Immature natural killer cell (primary cell): ENCODE measurements at regions not wholly inside any gene's neighbourhood (a gene's known extent, or its start where the extent isn't known, plus 50 kb on each side); places are given as distances from the start of the nearest gene placed in this dataset.

ENCODE experiments used
- DNase-seq, 3 donors: peaks; one replicate each; pipeline ENCODE4 v3.0.0; 2022; ENCODE audit warnings: mixed read lengths in 1 of 3
- H3K27ac Mint-ChIP-seq, 6 donors: one replicate each; pipeline ENCODE4 v1.8.0; 2020; ENCODE audit warnings: mixed read lengths in 6 of 6, mild to moderate bottlenecking in 5 of 6, inconsistent platforms in 4 of 6, moderate library complexity in 3 of 6
- H3K27me3 Mint-ChIP-seq, 3 donors: one replicate each; pipeline ENCODE4 v1.8.0; 2020 to 2021; ENCODE audit warnings: low read depth in 3 of 3, mild to moderate bottlenecking in 3 of 3, mixed read lengths in 3 of 3, moderate library complexity in 3 of 3, inconsistent platforms in 1 of 3
- H3K36me3 Mint-ChIP-seq, 3 donors: one replicate each; pipeline ENCODE4 v1.8.0; 2020; ENCODE audit warnings: mixed read lengths in 3 of 3, inconsistent platforms in 2 of 3, mild to moderate bottlenecking in 2 of 3
- H3K4me1 Mint-ChIP-seq, 2 donors: one replicate each; pipeline ENCODE4 v1.8.0; 2020; ENCODE audit warnings: inconsistent platforms in 2 of 2, mild to moderate bottlenecking in 2 of 2, mixed read lengths in 2 of 2, moderate library complexity in 1 of 2
- H3K4me3 Mint-ChIP-seq, 5 donors: one replicate each; pipeline ENCODE4 v1.8.0; 2020; ENCODE audit warnings: mild to moderate bottlenecking in 5 of 5, mixed read lengths in 5 of 5, inconsistent platforms in 3 of 5, moderate library complexity in 3 of 5
- H3K9me3 Mint-ChIP-seq, 6 donors: one replicate each; pipeline ENCODE4 v1.8.0; 2020; ENCODE audit warnings: mild to moderate bottlenecking in 6 of 6, mixed read lengths in 6 of 6, inconsistent platforms in 4 of 6, moderate library complexity in 3 of 6

GRCh38 chr2:47277987-47278386, 91.1 kb upstream of the EPCAM start:
- H3K27me3 Mint-ChIP-seq, result no peaks in the 10 kb centered on the region
- H3K9me3 Mint-ChIP-seq, result no peaks in the 10 kb centered on the region
- DNase-seq, result no peak
- H3K4me3 Mint-ChIP-seq, result no peak overlapping the region
- no peaks in the 10 kb centered on the region for H3K36me3 Mint-ChIP-seq
- no peaks in the 10 kb centered on the region for H3K4me1 Mint-ChIP-seq
- H3K27ac Mint-ChIP-seq, result no peak overlapping the region

GRCh38 chr2:47277187-47277586, 91.9 kb upstream of the EPCAM start:
- no peak overlapping the region for H3K27ac Mint-ChIP-seq
- H3K4me1 Mint-ChIP-seq, result peaks cover 0 to 3% of the 10 kb centered on the region in 2 donors
- H3K9me3 Mint-ChIP-seq, result no peaks in the 10 kb centered on the region
- H3K27me3 Mint-ChIP-seq, result no peaks in the 10 kb centered on the region
- DNase-seq, result no peak
- no peak overlapping the region for H3K4me3 Mint-ChIP-seq
- no peaks in the 10 kb centered on the region for H3K36me3 Mint-ChIP-seq

GRCh38 chr2:47276061-47276460, 93.0 kb upstream of the EPCAM start:
- H3K27me3 Mint-ChIP-seq, result no peaks in the 10 kb centered on the region
- no peak overlapping the region for H3K27ac Mint-ChIP-seq
- DNase-seq, result no peak
- H3K9me3 Mint-ChIP-seq, result no peaks in the 10 kb centered on the region
- H3K4me3 Mint-ChIP-seq, result no peak overlapping the region
- peaks cover 0 to 3% of the 10 kb centered on the region in 2 donors for H3K4me1 Mint-ChIP-seq
- H3K36me3 Mint-ChIP-seq, result no peaks in the 10 kb centered on the region

- Mint-ChIP-seq H3K27ac (no peak overlapping the region), H3K27me3 (peaks cover 0 to 2% (median 0%) of the 10 kb centered on the region in 3 donors), H3K36me3 (no peaks in the 10 kb centered on the region), H3K4me1 (peaks cover 0 to 3% of the 10 kb centered on the region in 2 donors), H3K9me3 (no peaks in the 10 kb centered on the region), H3K4me3 (no peak overlapping the region)
- no peak for DNase-seq
Observed at GRCh38 chr2:47274054-47274782, 94.9 kb upstream of the EPCAM start.

- no peak overlapping the region for H3K27ac Mint-ChIP-seq
- no peak for DNase-seq
- peaks cover 0 to 3% of the 10 kb centered on the region in 2 donors for H3K4me1 Mint-ChIP-seq
- H3K9me3 Mint-ChIP-seq, result no peaks in the 10 kb centered on the region
- H3K36me3 Mint-ChIP-seq, result no peaks in the 10 kb centered on the region
- peak overlapping the region; percentile 36 to 81 (median 69) for H3K4me3 Mint-ChIP-seq
- H3K27me3 Mint-ChIP-seq, result peaks cover 0 to 2% (median 0%) of the 10 kb centered on the region in 3 donors
Observed at GRCh38 chr2:47272905-47273758, 96.0 kb upstream of the EPCAM start.

- Mint-ChIP-seq H3K36me3 (no peaks in the 10 kb centered on the region), H3K27ac (peak overlapping the region in 3 of 6 donors; percentile 46 to 77 (median 53))
Observed at GRCh38 chr2:47272031-47272864, 95.9 kb upstream of the CALM2 start.

GRCh38 chr2:47271054-47272000, 95.0 kb upstream of the CALM2 start:
- Mint-ChIP-seq H3K36me3 (no peaks in the 10 kb centered on the region), H3K4me1 (peaks cover 0 to 3% of the 10 kb centered on the region in 2 donors), H3K9me3 (no peaks in the 10 kb centered on the region), H3K4me3 (peak overlapping the region; percentile 10 to 67 (median 31)), H3K27ac (peak overlapping the region in 5 of 6 donors; percentile 11 to 77 (median 46)), H3K27me3 (peaks cover 0 to 2% (median 0%) of the 10 kb centered on the region in 3 donors)
- DNase-seq, result no peak

More at GRCh38 chr2:47272031-47272864, 95.9 kb upstream of the CALM2 start:
- Mint-ChIP-seq H3K4me3 (peak overlapping the region; percentile 68 to 81 (median 70)), H3K27me3 (peaks cover 0 to 2% (median 0%) of the 10 kb centered on the region in 3 donors), H3K4me1 (peaks cover 0 to 3% of the 10 kb centered on the region in 2 donors), H3K9me3 (no peaks in the 10 kb centered on the region)
- DNase-seq, result peak; percentile 49 to 61 (median 59)

GRCh38 chr2:47270421-47270820, 94.1 kb upstream of the CALM2 start:
- no peak overlapping the region for H3K4me3 Mint-ChIP-seq
- no peaks in the 10 kb centered on the region for H3K9me3 Mint-ChIP-seq
- DNase-seq, result no peak
- peak overlapping the region in 1 of 6 donors; percentile 68 for H3K27ac Mint-ChIP-seq
- no peaks in the 10 kb centered on the region for H3K36me3 Mint-ChIP-seq
- peaks cover 0 to 3% of the 10 kb centered on the region in 2 donors for H3K4me1 Mint-ChIP-seq
- H3K27me3 Mint-ChIP-seq, result peaks cover 0 to 2% (median 0%) of the 10 kb centered on the region in 3 donors

- no peak overlapping the region for H3K27ac Mint-ChIP-seq
- peaks cover 0 to 2% (median 0%) of the 10 kb centered on the region in 3 donors for H3K27me3 Mint-ChIP-seq
- H3K36me3 Mint-ChIP-seq, result no peaks in the 10 kb centered on the region
- no peak for DNase-seq
- no peak overlapping the region for H3K4me3 Mint-ChIP-seq
- peaks cover 0 to 3% of the 10 kb centered on the region in 2 donors for H3K4me1 Mint-ChIP-seq
- no peaks in the 10 kb centered on the region for H3K9me3 Mint-ChIP-seq
Observed at GRCh38 chr2:47269316-47270232, 93.3 kb upstream of the CALM2 start.

- H3K9me3 Mint-ChIP-seq, result no peaks in the 10 kb centered on the region
- H3K27me3 Mint-ChIP-seq, result peaks cover 0 to 2% (median 0%) of the 10 kb centered on the region in 3 donors
- no peak overlapping the region for H3K4me3 Mint-ChIP-seq
- H3K36me3 Mint-ChIP-seq, result no peaks in the 10 kb centered on the region
- DNase-seq, result no peak
- no peak overlapping the region for H3K27ac Mint-ChIP-seq
- H3K4me1 Mint-ChIP-seq, result peaks cover 0 to 2% of the 10 kb centered on the region in 2 donors
Observed at GRCh38 chr2:47267711-47268086, 91.4 kb upstream of the CALM2 start.

- Mint-ChIP-seq H3K27me3 (peaks cover 0 to 2% (median 0%) of the 10 kb centered on the region in 3 donors), H3K4me1 (no peaks in the 10 kb centered on the region), H3K4me3 (no peak overlapping the region), H3K36me3 (no peaks in the 10 kb centered on the region), H3K9me3 (no peaks in the 10 kb centered on the region), H3K27ac (no peak overlapping the region)
- DNase-seq, result no peak
Observed at GRCh38 chr2:47266939-47267710, 90.8 kb upstream of the CALM2 start.
